Muscle layer of duodenum (tissue), 2 donors: ENCODE measurements at regions not wholly inside any gene's neighbourhood (a gene's known extent, or its start where the extent isn't known, plus 50 kb on each side); places are given as distances from the start of the nearest gene placed in this dataset.

Experiments used
- H3K27ac ChIP-seq: one replicate; pipeline ENCODE4 v1.7.0; 2013; ENCODE audit warnings: mild to moderate bottlenecking, low read length
- H3K27me3 ChIP-seq: one replicate; pipeline ENCODE4 v1.7.0; 2013; ENCODE audit warnings: low read depth, mild to moderate bottlenecking, control low read depth, low read length
- H3K36me3 ChIP-seq, 2 donors: one replicate each; pipeline ENCODE4 v1.7.0; 2013; ENCODE audit warnings: low read length in 2 of 2, control low read depth in 1 of 2, mild to moderate bottlenecking in 1 of 2; ENCODE audit not compliant: insufficient read depth in 2 of 2, control insufficient read depth in 1 of 2
- H3K4me1 ChIP-seq, 2 donors: one replicate each; pipeline ENCODE4 v1.7.0; 2013; ENCODE audit warnings: low read length in 2 of 2, mild to moderate bottlenecking in 2 of 2, control low read depth in 1 of 2, moderate library complexity in 1 of 2; ENCODE audit not compliant: insufficient read depth in 2 of 2, control insufficient read depth in 1 of 2
- H3K4me3 ChIP-seq, 2 donors: one replicate each; pipeline ENCODE4 v1.7.0; 2013; ENCODE audit warnings: low read length in 2 of 2, low read depth in 1 of 2, mild to moderate bottlenecking in 1 of 2
- H3K9me3 ChIP-seq, 2 donors: one replicate each; pipeline ENCODE4 v1.7.0; 2013; ENCODE audit warnings: low read length in 2 of 2, control low read depth in 1 of 2, mild to moderate bottlenecking in 1 of 2; ENCODE audit not compliant: control insufficient read depth in 1 of 2
- donor health status: healthy.

DNA sequence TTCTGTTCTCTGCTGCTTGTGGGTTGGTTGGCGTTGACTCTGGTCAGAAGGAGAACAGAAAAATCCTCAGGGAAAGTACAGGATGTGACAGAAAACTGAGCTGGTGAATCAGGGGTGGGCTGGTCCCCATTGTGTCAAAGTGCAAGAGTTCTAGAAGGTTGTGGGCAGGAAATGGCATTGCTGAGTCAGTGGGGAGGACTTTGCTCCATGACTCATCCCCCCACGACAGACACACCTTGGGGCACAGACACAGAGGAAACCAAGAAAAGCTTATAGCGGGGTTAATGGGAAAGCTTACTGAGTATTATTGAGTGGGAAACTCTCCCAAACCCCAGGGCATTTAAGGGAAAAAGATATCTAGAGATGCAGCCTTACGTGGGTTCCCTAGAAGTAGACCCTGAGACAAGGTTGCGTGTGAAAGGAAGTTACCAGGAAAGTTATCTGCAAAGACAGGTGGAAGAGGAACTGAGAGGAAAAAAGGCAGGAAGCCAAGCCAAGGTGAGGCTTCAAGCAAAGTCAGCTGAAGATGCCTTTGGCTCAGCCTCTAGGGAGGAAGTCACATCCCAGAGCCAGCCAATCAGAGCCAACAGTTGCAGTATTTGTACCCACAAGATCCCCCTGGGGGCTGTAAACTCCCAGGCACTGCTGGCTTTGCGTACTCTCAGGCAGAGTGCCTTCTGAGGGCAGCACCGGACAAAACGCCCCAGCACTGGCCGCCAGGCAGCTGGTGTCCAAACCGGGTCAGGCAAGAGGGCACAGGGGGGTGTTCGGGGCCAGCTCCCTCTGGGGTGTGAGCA lies 86.4 kb downstream of the FOXL1 start:
- Histone ChIP-seq H3K27ac (no peak overlapping the region), H3K9me3 (peaks cover 0 to 3% of the 10 kb centered on the region in 2 donors), H3K36me3 (peaks cover 0 to 5% of the 10 kb centered on the region in 2 donors), H3K4me1 (no peaks in the 10 kb centered on the region), H3K27me3 (no peaks in the 10 kb centered on the region), H3K4me3 (no peak overlapping the region)

DNA sequence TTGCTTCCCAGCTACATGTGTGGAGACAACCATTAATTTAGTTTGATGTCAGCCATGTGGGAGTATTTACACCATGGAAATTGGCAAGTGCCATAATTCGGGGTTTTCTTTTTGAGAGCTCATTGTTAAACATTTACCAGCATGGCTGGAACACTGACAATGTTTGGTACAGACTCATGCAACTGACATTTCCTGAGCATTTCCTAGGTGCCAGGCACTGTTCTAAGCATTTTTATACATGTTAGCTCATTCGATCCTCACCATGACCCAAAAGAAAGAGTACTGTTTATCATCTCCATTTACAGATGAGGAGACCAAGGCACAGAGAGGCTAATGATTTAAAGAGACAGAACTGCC lies 86.9 kb downstream of the FOXL1 start:
- peaks cover 0 to 5% of the 10 kb centered on the region in 2 donors for H3K4me1 ChIP-seq

DNA sequence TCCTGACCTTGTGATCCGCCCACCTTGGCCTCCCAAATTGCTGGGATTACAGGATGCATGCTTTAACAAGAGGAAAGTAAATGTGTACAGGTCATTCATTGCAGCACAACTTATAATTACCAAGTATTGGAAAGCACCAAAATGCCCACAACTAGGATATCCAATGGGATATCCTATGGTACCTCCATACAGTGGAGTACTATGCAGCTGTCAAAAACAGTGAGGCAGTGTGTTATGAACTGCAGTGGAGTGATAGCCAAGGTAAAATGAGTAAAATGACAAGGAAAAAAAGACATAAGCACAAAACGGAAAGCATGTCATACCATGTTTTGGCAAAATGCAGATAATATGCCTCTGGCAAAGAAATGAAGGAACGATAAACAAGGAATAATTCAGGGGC lies 87.6 kb downstream of the FOXL1 start:
- Histone ChIP-seq H3K36me3 (peaks cover 0 to 5% of the 10 kb centered on the region in 2 donors), H3K9me3 (no peaks in the 10 kb centered on the region), H3K4me1 (peaks cover 0 to 6% of the 10 kb centered on the region in 2 donors), H3K4me3 (no peak overlapping the region), H3K27ac (no peak overlapping the region), H3K27me3 (no peaks in the 10 kb centered on the region)

More for the DNA sequence above, 86.9 kb downstream of the FOXL1 start:
- H3K27ac ChIP-seq = no peak overlapping the region
- H3K36me3 ChIP-seq = peaks cover 0 to 5% of the 10 kb centered on the region in 2 donors
- no peaks in the 10 kb centered on the region for H3K9me3 ChIP-seq
- no peak overlapping the region for H3K4me3 ChIP-seq
- no peaks in the 10 kb centered on the region for H3K27me3 ChIP-seq

DNA sequence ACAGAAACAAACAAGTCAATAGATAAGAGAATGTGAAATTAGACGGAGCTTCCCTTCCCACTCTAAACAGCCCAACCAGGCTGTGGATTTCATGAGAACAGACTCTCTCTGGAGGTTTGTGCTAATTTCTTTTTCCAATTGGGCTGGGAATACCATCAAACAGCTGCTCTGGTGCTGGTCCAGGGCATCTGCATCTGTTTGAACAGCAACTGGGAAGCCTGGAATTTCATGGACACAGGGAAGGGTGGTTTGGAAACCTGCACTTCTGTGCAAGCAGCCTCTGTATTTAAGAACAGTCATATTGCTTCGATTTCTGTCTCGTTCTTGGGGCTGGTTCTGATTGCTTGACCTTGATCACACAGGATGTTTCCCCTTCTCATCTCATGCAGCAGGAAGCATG lies 88.7 kb downstream of the FOXL1 start:
- Histone ChIP-seq H3K4me3 (no peak overlapping the region), H3K36me3 (peaks cover 0 to 5% of the 10 kb centered on the region in 2 donors), H3K27me3 (no peaks in the 10 kb centered on the region), H3K9me3 (no peaks in the 10 kb centered on the region), H3K4me1 (peaks cover 0 to 12% of the 10 kb centered on the region in 2 donors), H3K27ac (no peak overlapping the region)

DNA sequence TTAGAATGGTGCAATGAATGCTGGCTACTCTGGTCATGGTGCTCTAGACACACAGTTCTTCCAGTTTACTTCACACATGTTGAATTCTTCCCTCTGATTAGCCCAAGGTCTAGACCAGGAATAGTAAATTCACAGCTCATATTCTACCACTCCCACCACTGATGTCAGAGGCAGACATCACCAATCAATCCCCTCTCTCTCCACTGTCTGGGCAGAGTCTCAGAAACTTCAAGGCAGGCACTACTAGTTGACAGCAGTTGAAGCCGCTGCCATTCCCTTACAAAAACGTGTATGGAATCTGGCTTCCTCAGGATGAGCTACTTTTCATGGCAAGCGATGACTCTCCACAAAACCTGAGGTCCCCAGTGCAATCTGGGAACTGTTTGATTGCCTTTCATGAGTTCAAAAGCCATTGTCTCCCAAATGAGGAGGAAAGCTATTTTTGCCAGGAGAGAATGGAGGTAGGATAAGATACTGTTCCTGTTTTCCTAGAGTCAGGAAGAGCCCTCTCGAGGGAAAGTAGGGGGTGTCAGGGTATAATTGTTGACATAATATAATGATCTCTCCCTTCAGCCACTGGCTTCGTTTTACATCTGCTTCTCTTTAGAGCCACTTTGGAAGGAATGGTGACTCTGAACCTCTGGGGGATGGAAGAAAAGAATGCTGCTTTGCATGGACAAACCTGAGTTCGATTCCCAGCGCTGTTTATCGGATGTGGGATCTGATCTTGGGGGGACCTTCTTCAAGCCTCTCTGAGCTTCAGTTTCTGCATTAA lies 90.0 kb downstream of the FOXL1 start:
- Histone ChIP-seq H3K36me3 (peaks cover 0 to 5% of the 10 kb centered on the region in 2 donors), H3K4me3 (no peak overlapping the region), H3K4me1 (peaks cover 0 to 12% of the 10 kb centered on the region in 2 donors), H3K27ac (no peak overlapping the region), H3K9me3 (no peaks in the 10 kb centered on the region), H3K27me3 (no peaks in the 10 kb centered on the region)

DNA sequence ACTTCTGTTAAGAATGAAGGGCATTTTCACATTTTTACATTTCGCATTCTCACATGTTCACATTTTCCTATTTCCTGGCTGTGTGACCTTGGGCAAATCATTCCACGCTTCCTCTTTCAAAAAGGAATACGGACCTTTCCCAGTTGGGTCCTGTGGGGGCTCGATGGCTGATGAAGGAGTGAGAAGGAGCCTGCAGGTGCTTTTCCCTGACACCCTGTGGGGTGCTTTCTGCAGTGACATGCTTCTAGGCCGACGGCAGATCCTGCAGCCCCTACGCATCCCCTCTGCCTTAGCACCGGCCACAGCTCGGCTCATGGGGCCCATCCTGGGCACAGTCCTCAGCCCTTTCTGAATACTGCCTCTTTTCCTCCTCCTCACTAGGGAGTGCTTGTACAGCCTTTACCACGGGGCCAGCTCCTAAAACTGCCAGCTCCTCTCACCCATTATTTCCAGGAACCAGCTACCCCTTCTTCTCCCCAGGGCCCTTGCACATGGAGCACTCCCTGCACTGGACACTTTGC lies 91.0 kb downstream of the FOXL1 start:
- H3K4me1 ChIP-seq = peaks cover 0 to 12% of the 10 kb centered on the region in 2 donors
- H3K36me3 ChIP-seq = peaks cover 0 to 5% of the 10 kb centered on the region in 2 donors
- peaks cover 0 to 5% of the 10 kb centered on the region in 2 donors for H3K9me3 ChIP-seq
- no peak overlapping the region for H3K27ac ChIP-seq
- H3K4me3 ChIP-seq = no peak overlapping the region
- no peaks in the 10 kb centered on the region for H3K27me3 ChIP-seq

DNA sequence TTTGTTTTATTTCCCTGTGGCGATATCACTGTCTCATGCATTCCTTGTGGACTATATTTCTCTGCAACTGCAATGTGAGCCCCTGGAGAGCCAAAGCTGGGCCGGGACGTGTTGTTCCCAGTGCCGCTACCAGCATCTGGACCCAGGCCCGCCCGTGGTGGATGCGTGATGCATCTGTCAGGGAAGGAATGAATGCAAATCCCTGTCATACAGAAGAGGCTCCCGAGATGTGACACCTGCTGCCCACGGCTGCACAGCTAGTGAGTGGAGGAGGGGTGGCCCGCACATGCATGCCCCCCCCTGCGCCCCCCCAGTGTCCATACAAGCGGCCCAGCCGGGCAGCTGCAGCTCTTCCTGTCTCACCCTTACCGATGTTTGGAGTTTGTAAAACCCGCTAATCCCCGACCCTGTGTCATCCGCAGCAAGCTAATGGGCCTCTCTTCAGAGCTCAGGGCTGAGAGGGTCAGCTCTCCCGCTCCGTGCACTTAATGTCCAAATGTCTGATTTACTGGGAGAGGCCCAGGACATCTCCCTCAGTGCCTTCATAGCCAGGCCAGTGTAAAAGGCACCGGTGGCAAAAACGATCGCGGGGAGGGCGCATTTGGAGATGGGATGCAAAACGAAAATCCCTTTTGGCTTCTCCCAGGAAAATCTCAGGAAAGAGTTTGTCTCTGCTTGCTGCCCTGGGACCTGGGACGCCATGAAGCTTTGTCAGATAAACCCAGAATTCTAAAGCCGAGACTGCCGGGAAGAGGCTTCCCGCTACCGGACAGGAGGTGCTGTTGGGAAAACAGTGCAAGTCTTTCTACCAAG lies 91.8 kb downstream of the FOXL1 start:
- H3K9me3 ChIP-seq = peaks cover 0 to 5% of the 10 kb centered on the region in 2 donors
- H3K36me3 ChIP-seq = no peaks in the 10 kb centered on the region
- peaks cover 0 to 12% of the 10 kb centered on the region in 2 donors for H3K4me1 ChIP-seq
- H3K27me3 ChIP-seq = no peaks in the 10 kb centered on the region
- no peak overlapping the region for H3K27ac ChIP-seq
- no peak overlapping the region for H3K4me3 ChIP-seq

DNA sequence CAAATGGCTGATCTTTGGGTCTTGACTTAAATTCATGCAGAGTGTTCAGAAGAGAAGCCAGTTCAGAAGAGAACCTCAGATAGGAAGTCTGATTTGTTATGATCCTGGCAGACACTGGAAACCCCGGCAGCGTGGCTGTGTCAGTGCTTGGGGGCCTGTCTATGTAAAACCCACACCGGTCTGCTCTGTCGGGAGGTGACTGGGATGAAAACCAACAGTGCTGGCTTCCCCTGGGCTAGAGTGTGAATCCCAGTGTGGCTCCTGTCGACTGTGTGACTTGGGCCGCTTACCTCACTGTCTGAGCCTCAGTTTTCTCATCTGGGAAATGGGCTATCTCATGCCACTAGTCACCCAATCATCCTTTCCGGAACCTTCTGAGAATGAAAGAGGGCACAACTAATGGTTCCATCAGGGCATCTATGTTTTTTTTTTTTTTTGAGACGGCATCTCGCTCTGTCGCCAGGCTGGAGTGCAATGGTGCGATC lies 92.4 kb downstream of the FOXL1 start:
- no peaks in the 10 kb centered on the region for H3K27me3 ChIP-seq

DNA sequence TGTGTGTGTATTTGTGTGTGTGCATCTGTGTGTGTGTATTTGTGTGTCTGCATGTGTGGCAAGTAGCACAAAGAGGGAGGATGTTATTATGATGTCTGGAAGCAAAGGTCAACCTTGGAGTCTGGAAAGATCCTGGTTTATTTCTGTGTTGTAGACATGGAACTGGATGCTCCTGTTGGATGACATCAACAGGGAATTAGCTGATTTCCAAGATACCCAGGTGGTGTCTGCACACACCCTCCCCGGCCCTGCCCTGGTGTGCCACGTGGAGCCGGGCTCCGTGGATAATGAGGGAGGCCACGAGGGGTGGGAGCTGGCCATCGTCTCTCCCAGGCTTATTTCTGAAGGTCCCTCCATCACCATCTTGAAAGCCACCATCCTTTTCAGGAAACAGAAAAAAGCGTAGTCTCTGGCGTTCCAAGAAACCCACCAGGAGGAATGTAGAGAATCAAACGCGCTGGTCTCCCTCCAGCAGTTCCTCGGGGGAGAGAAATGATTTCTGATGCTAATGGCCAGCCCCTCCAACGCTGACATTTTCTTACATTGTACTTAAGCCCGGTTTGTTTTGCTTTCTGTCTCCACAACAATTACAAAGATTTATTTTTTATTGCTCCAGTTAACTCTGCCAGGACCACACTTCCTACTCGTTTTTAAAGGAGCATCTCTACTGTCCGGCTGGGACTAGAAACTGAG lies 93.3 kb downstream of the FOXL1 start:
- no peaks in the 10 kb centered on the region for H3K27me3 ChIP-seq
- no peak overlapping the region for H3K27ac ChIP-seq
- H3K4me3 ChIP-seq = no peak overlapping the region
- peaks cover 0 to 5% of the 10 kb centered on the region in 2 donors for H3K9me3 ChIP-seq
- H3K36me3 ChIP-seq = no peaks in the 10 kb centered on the region
- peaks cover 0 to 12% of the 10 kb centered on the region in 2 donors for H3K4me1 ChIP-seq

More for the DNA sequence above, 92.4 kb downstream of the FOXL1 start:
- Histone ChIP-seq H3K4me3 (no peak overlapping the region), H3K4me1 (peaks cover 0 to 12% of the 10 kb centered on the region in 2 donors), H3K9me3 (peaks cover 0 to 5% of the 10 kb centered on the region in 2 donors), H3K36me3 (no peaks in the 10 kb centered on the region), H3K27ac (no peak overlapping the region)

DNA sequence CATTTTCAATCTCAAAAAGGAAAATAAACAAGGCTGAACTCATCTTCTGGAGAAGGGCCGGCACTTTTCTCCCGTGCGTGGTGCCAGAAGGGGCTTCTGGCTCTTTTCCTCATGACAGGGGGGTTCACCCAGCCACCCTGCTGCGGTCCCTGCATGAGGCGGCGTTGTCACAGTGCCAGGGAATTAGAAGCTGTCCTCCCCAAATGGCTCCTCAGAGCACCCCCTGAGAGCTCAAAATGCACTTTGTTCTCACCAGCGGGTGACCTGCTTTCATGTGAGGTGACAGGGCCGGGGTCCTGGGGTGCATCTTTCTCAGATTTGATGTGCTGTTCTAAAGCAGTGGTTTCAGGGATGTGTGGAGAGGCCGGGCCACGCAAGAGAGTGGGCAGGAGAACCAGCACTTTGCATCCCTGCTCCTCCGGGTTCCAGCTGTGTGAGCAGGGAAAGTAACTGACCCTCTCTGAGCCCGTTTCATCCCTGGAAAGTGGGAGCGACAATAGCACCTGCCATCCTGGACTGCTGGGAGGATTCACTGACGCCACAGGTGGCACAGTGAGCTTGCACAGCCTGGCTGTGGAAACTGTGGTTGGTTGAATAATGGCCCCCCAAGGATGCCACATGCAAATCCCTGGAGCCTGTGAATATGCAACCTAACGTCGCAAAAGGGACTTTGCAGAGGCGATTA lies 94.0 kb downstream of the FOXL1 start:
- no peaks in the 10 kb centered on the region for H3K36me3 ChIP-seq
- H3K27me3 ChIP-seq = no peaks in the 10 kb centered on the region
- no peak overlapping the region for H3K27ac ChIP-seq
- H3K9me3 ChIP-seq = peaks cover 0 to 5% of the 10 kb centered on the region in 2 donors
- H3K4me3 ChIP-seq = no peak overlapping the region
- peaks cover 0 to 12% of the 10 kb centered on the region in 2 donors for H3K4me1 ChIP-seq
